GM23338 (cell line): ENCODE measurements at regions not wholly inside any gene's neighbourhood (a gene's known extent, or its start where the extent isn't known, plus 50 kb on each side); places are given as distances from the start of the nearest gene placed in this dataset.

Experiments used
- ATAC-seq: fragments of 200-7000 bp; cut with Tn5 transposase; 3 replicates; pipeline ENCODE4 v1.9.1; 2020
- DNase-seq: peaks from one replicate; pipeline ENCODE4 v3.0.0-alpha.2; 2015; ENCODE audit warnings: low spot score
- H2AFZ ChIP-seq: fragments of 200-600 bp; sonication (generic); 2 replicates; pipeline ENCODE4 v1.8.0; 2016; ENCODE audit warnings: antibody characterized with exemption, mild to moderate bottlenecking, moderate library complexity
- H3F3A ChIP-seq: fragments of 200-600 bp; sonication (generic); replicated peaks from 2 replicates; pipeline ENCODE4 v1.8.0; 2017; ENCODE audit warnings: antibody characterized with exemption, mixed run types, low read depth
- H3K27ac ChIP-seq: fragments of 200-600 bp; sonication (generic); 2 replicates; pipeline ENCODE4 v1.6.1; 2016; ENCODE audit warnings: low read depth
- H3K27me3 ChIP-seq: fragments of 200-600 bp; sonication (generic); 2 replicates; pipeline ENCODE4 v1.8.0; 2016; ENCODE audit warnings: mild to moderate bottlenecking, mixed run types, moderate library complexity; ENCODE audit not compliant: insufficient read depth
- H3K36me3 ChIP-seq: fragments of 200-600 bp; sonication (generic); 2 replicates; pipeline ENCODE4 v1.8.0; 2016; ENCODE audit warnings: mild to moderate bottlenecking; ENCODE audit not compliant: insufficient read depth
- H3K4me1 ChIP-seq: fragments of 200-600 bp; sonication (generic); 2 replicates; pipeline ENCODE4 v1.8.0; 2016; ENCODE audit warnings: mild to moderate bottlenecking, moderate library complexity; ENCODE audit not compliant: insufficient read depth
- H3K4me2 ChIP-seq: fragments of 200-600 bp; sonication (generic); 2 replicates; pipeline ENCODE4 v1.7.1; 2017; ENCODE audit warnings: mixed run types
- H3K4me3 ChIP-seq: fragments of 200-600 bp; sonication (generic); 2 replicates; pipeline ENCODE4 v1.6.1; 2016; ENCODE audit warnings: mixed run types
- H3K79me2 ChIP-seq: fragments of 200-600 bp; sonication (generic); replicated peaks from 2 replicates; pipeline ENCODE4 v1.8.0; 2017; ENCODE audit warnings: mild to moderate bottlenecking; ENCODE audit not compliant: insufficient read depth
- H3K9me2 ChIP-seq: fragments of 200-600 bp; sonication (generic); 2 replicates; pipeline ENCODE4 v1.8.0; 2017; ENCODE audit not compliant: insufficient read depth
- H4K20me1 ChIP-seq: fragments of 200-600 bp; sonication (generic); replicated peaks from 2 replicates; pipeline ENCODE4 v1.8.0; 2017; ENCODE audit warnings: mild to moderate bottlenecking; ENCODE audit not compliant: insufficient read depth
- H3K27ac Mint-ChIP-seq: 2 replicates; pipeline ENCODE4 v1.8.0; 2020; ENCODE audit warnings: inconsistent platforms, mild to moderate bottlenecking, moderate library complexity, mixed read lengths
- H3K27me3 Mint-ChIP-seq: 3 replicates; pipeline ENCODE4 v1.8.0; 2022; ENCODE audit warnings: low read depth, mild to moderate bottlenecking, moderate library complexity, mixed read lengths, inconsistent platforms; ENCODE audit not compliant: insufficient read depth, poor library complexity
- H3K36me3 Mint-ChIP-seq: 3 replicates; pipeline ENCODE4 v1.8.0; 2021; ENCODE audit warnings: low read depth, mild to moderate bottlenecking, inconsistent platforms, moderate library complexity, mixed read lengths
- H3K4me1 Mint-ChIP-seq: 3 replicates; pipeline ENCODE4 v1.8.0; 2020; ENCODE audit warnings: mild to moderate bottlenecking, inconsistent platforms, mixed read lengths
- H3K4me3 Mint-ChIP-seq: 3 replicates; pipeline ENCODE4 v1.8.0; 2021; ENCODE audit warnings: moderate library complexity, mild to moderate bottlenecking, inconsistent platforms, mixed read lengths
- H3K9me3 Mint-ChIP-seq: 3 replicates; pipeline ENCODE4 v1.8.0; 2020; ENCODE audit warnings: moderate library complexity, mild to moderate bottlenecking, inconsistent platforms, mixed read lengths
- CREB1 ChIP-seq: fragments of 250-450 bp; sonication (Bioruptor Pico); IDR thresholded peaks from 2 replicates; pipeline ENCODE4 v1.5.0; 2020; ENCODE audit warnings: low read depth, mild to moderate bottlenecking, moderate library complexity
- CTCF ChIP-seq, 2 experiments: fragments of 200-600 bp in 1 of 2; sonication (generic) in 1 of 2; conservative IDR thresholded peaks; 2 replicates each; pipeline versions ENCODE4 v1.5.1 to v1.6.1; 2016 to 2017; ENCODE audit warnings: antibody characterized with exemption in 2 of 2, low read depth in 2 of 2, mild to moderate bottlenecking in 2 of 2, moderate library complexity in 1 of 2
- ETS1 ChIP-seq: IDR thresholded peaks from 2 replicates; pipeline ENCODE4 v1.6.1; 2016; ENCODE audit warnings: antibody characterized with exemption
- EZH2 ChIP-seq: fragments of 200-600 bp; sonication (generic); IDR thresholded peaks from one replicate; pipeline ENCODE4 v1.8.0; 2017; ENCODE audit warnings: antibody characterized with exemption, mild to moderate bottlenecking, low read depth; ENCODE audit not compliant: unreplicated experiment
- EZH2phosphoT487 ChIP-seq: fragments of 200-600 bp; sonication (generic); IDR thresholded peaks from one replicate; pipeline ENCODE4 v1.8.1; 2018; ENCODE audit warnings: antibody characterized with exemption; ENCODE audit not compliant: unreplicated experiment
- JUNB ChIP-seq: IDR thresholded peaks from one replicate; pipeline ENCODE4 v1.6.1; 2016; ENCODE audit warnings: antibody characterized with exemption; ENCODE audit not compliant: unreplicated experiment
- NANOG ChIP-seq: IDR thresholded peaks from 2 replicates; pipeline ENCODE4 v1.6.1; 2016; ENCODE audit warnings: antibody characterized with exemption, borderline replicate concordance
- POLR2AphosphoS5 ChIP-seq: IDR thresholded peaks from 2 replicates; pipeline ENCODE4 v1.6.1; 2016; ENCODE audit warnings: antibody characterized with exemption, low read depth
- REST ChIP-seq: IDR thresholded peaks from one replicate; pipeline ENCODE4 v1.6.1; 2018; ENCODE audit warnings: antibody characterized with exemption; ENCODE audit not compliant: unreplicated experiment
- STAT1 ChIP-seq: IDR thresholded peaks from one replicate; pipeline ENCODE4 v1.6.1; 2016; ENCODE audit warnings: antibody characterized with exemption; ENCODE audit not compliant: unreplicated experiment
- ZNF114 ChIP-seq: fragments of 250-450 bp; sonication (Bioruptor Pico); IDR thresholded peaks from 2 replicates; pipeline ENCODE4 v1.5.0; 2020; ENCODE audit warnings: mild to moderate bottlenecking, moderate library complexity
- ZNF331 ChIP-seq: fragments of 250-450 bp; sonication (Bioruptor Pico); IDR thresholded peaks from 2 replicates; pipeline ENCODE4 v1.5.0; 2020; ENCODE audit warnings: low read depth, mild to moderate bottlenecking, moderate library complexity
- ZNF462 ChIP-seq: fragments of 250-450 bp; sonication (Bioruptor Pico); IDR thresholded peaks from 2 replicates; pipeline ENCODE4 v1.5.0; 2020; ENCODE audit warnings: mild to moderate bottlenecking, moderate library complexity

GRCh38 chr2:60174146-60174545 lies 379.3 kb downstream of the BCL11A start:
- no peak overlapping the region for H3K4me3 Mint-ChIP-seq
- DNase-seq (no peak), ATAC-seq (no peak)
- Histone ChIP-seq H3K27me3 (no peaks in the 10 kb centered on the region), H3K4me1 (no peaks in the 10 kb centered on the region), H3F3A (no peaks in the 10 kb centered on the region), H3K9me2 (peaks cover 10% of the 10 kb centered on the region; the same call in 1 of the 2 replicates), H3K36me3 (no peaks in the 10 kb centered on the region), H3K27ac (no peak overlapping the region), H4K20me1 (no peaks in the 10 kb centered on the region), H3K4me3 (no peak overlapping the region), H3K4me2 (no peak overlapping the region), H2AFZ (no peak overlapping the region), H3K79me2 (no peaks in the 10 kb centered on the region)
- H3K27me3 Mint-ChIP-seq: no peaks in the 10 kb centered on the region
- H3K36me3 Mint-ChIP-seq: no peaks in the 10 kb centered on the region
- no peaks in the 10 kb centered on the region for H3K9me3 Mint-ChIP-seq
- no peak for TF ChIP-seq ZNF462 (CRISPR knock-in tag)
- TF ChIP-seq CREB1 (CRISPR knock-in tag): no peak
- no peak for TF ChIP-seq POLR2AphosphoS5
- TF ChIP-seq REST: no peak
- TF ChIP-seq STAT1: no peak
- no peak for TF ChIP-seq CTCF (conservative IDR thresholded peaks at IDR 0.05; ENCODE audit: low read depth in 2 of 2)
- no peak for TF ChIP-seq NANOG
- TF ChIP-seq EZH2phosphoT487: no peak
- no peak for TF ChIP-seq ZNF331 (CRISPR knock-in tag)
- no peak for TF ChIP-seq ETS1
- no peak for TF ChIP-seq ZNF114 (CRISPR knock-in tag)
- no peak for TF ChIP-seq EZH2
- TF ChIP-seq JUNB: no peak
- no peak overlapping the region for H3K27ac Mint-ChIP-seq
- no peaks in the 10 kb centered on the region for H3K4me1 Mint-ChIP-seq
